ENCODE measurements at regions not wholly inside any gene's neighbourhood (a gene's known extent, or its start where the extent isn't known, plus 50 kb on each side); places are given as distances from the start of the nearest gene placed in this dataset.

- DNase-seq (ENCODE audit: low spot score), result peak; percentile 47
These were observed 164.9 kb downstream of the DHX15 start for GRCh38 chr4:24419181-24420034.

GRCh38 chr4:24417206-24417605 lies 167.1 kb downstream of the DHX15 start:
- no peak for DNase-seq (ENCODE audit: low spot score)

GRCh38 chr4:24416293-24416692 lies 168.1 kb downstream of the DHX15 start:
- no peak for DNase-seq (ENCODE audit: low spot score)

- DNase-seq (ENCODE audit: low spot score), result no peak
These were observed 171.0 kb downstream of the DHX15 start for GRCh38 chr4:24413311-24413784.

GRCh38 chr4:24411806-24412205 lies 172.5 kb downstream of the DHX15 start:
- no peak for DNase-seq (ENCODE audit: low spot score)

- DNase-seq (ENCODE audit: low spot score), result no peak
These were observed 173.1 kb downstream of the DHX15 start for GRCh38 chr4:24411299-24411698.

GRCh38 chr4:24408640-24409039 lies 175.7 kb downstream of the DHX15 start:
- no peak for DNase-seq (ENCODE audit: low spot score)

- no peak for DNase-seq (ENCODE audit: low spot score)
These were observed 178.4 kb downstream of the DHX15 start for GRCh38 chr4:24405926-24406325.

GRCh38 chr4:24405341-24405740 lies 179.0 kb downstream of the DHX15 start:
- no peak for DNase-seq (ENCODE audit: low spot score)

- no peak for DNase-seq (ENCODE audit: low spot score)
These were observed 180.1 kb downstream of the DHX15 start for GRCh38 chr4:24404281-24404680.

GRCh38 chr4:24403265-24403664 lies 181.1 kb downstream of the DHX15 start:
- no peak for DNase-seq (ENCODE audit: low spot score)

- DNase-seq (ENCODE audit: low spot score), result no peak
These were observed 183.8 kb downstream of the DHX15 start for GRCh38 chr4:24400537-24400936.

- DNase-seq (ENCODE audit: low spot score), result no peak
These were observed 187.4 kb downstream of the DHX15 start for GRCh38 chr4:24396988-24397387.

- DNase-seq (ENCODE audit: low spot score), result no peak
These were observed 188.4 kb downstream of the DHX15 start for GRCh38 chr4:24395937-24396336.

- DNase-seq (ENCODE audit: low spot score), result no peak
These were observed 190.3 kb downstream of the DHX15 start for GRCh38 chr4:24394041-24394440.

- DNase-seq (ENCODE audit: low spot score), result no peak
These were observed 191.7 kb downstream of the DHX15 start for GRCh38 chr4:24392613-24393012.

- no peak for DNase-seq (ENCODE audit: low spot score)
These were observed 202.0 kb downstream of the DHX15 start for GRCh38 chr4:24382381-24382780.

GRCh38 chr4:24380957-24381665 lies 203.2 kb downstream of the DHX15 start:
- no peak for DNase-seq (ENCODE audit: low spot score)

- DNase-seq (ENCODE audit: low spot score), result no peak
These were observed 210.7 kb downstream of the DHX15 start for GRCh38 chr4:24373704-24374103.

- no peak for DNase-seq (ENCODE audit: low spot score)
These were observed 211.5 kb downstream of the DHX15 start for GRCh38 chr4:24372881-24373280.

- DNase-seq (ENCODE audit: low spot score), result no peak
These were observed 212.0 kb downstream of the DHX15 start for GRCh38 chr4:24372341-24372740.

- DNase-seq (ENCODE audit: low spot score), result no peak
These were observed 213.9 kb downstream of the DHX15 start for GRCh38 chr4:24370421-24370820.

GRCh38 chr4:24369507-24370029 lies 214.8 kb downstream of the DHX15 start:
- DNase-seq (ENCODE audit: low spot score), result no peak
